PC-3 (cell line): ENCODE measurements at regions not wholly inside any gene's neighbourhood (a gene's known extent, or its start where the extent isn't known, plus 50 kb on each side); places are given as distances from the start of the nearest gene placed in this dataset.
"Not testable (repeated sequence)": the region's sequence is repeated elsewhere in the genome, so short reads cannot be mapped to it uniquely, and the experiment has no call there.

ENCODE experiments used
- ATAC-seq: fragments of 200-7000 bp; cut with Tn5 transposase; 2 replicates; pipeline ENCODE4 v1.9.1; 2020; ENCODE audit warnings: mild to moderate bottlenecking, moderate library complexity
- BruUV-seq: library from RNA; stranded (reverse); fragments of 400-500 nt; replicated peaks from 2 replicates; lab custom pipeline; 2021; lab: Mats Ljungman, UMichigan
- CTCF ChIA-PET: fragments of 300-600 bp; sonication (Branson Sonifier 250); formaldehyde crosslinking; loops from one replicate; lab custom pipeline; 2022; ENCODE audit warnings: antibody characterized with exemption; lab: Charles Lee
- POLR2A ChIA-PET: fragments of 300-600 bp; sonication (Branson Sonifier 250); formaldehyde crosslinking; loops from one replicate; lab custom pipeline; 2022; ENCODE audit warnings: antibody characterized with exemption; ENCODE audit not compliant: unreplicated experiment; lab: Charles Lee
- DNase-seq: peaks from one replicate; pipeline ENCODE4 v3.0.0-alpha.2; 2015
- H2AFZ ChIP-seq: fragments of 300-600 bp; sonication (generic); 2 replicates; pipeline ENCODE4 v1.6.0; 2016; ENCODE audit warnings: antibody characterized with exemption, low read length
- H3F3A ChIP-seq: fragments of 300-600 bp; sonication (generic); one replicate; pipeline ENCODE4 v1.6.0; 2017; ENCODE audit warnings: antibody characterized with exemption, low read length, control low read depth, mild to moderate bottlenecking; ENCODE audit not compliant: unreplicated experiment
- H3K27ac ChIP-seq: fragments of 300-600 bp; sonication (generic); 2 replicates; pipeline ENCODE4 v1.5.1; 2016; ENCODE audit warnings: mild to moderate bottlenecking, low read length
- H3K27me3 ChIP-seq: fragments of 300-600 bp; sonication (generic); 2 replicates; pipeline ENCODE4 v1.6.1; 2016; ENCODE audit warnings: low read length, mixed read lengths
- H3K36me3 ChIP-seq: fragments of 300-600 bp; sonication (generic); 2 replicates; pipeline ENCODE4 v1.6.1; 2016; ENCODE audit warnings: low read depth, mixed run types, low read length, mixed read lengths
- H3K4me1 ChIP-seq: fragments of 300-600 bp; sonication (generic); 2 replicates; pipeline ENCODE4 v1.5.1; 2016; ENCODE audit warnings: low read length; ENCODE audit not compliant: insufficient read depth
- H3K4me2 ChIP-seq: fragments of 300-600 bp; sonication (generic); 2 replicates; pipeline ENCODE4 v1.6.0; 2016; ENCODE audit warnings: low read length
- H3K4me3 ChIP-seq: fragments of 300-600 bp; sonication (generic); 2 replicates; pipeline ENCODE4 v1.5.1; 2016; ENCODE audit warnings: mild to moderate bottlenecking, low read length, mixed read lengths
- H3K79me2 ChIP-seq: fragments of 300-600 bp; sonication (generic); 2 replicates; pipeline ENCODE4 v1.6.1; 2017; ENCODE audit warnings: low read length, mixed read lengths
- H3K9ac ChIP-seq: fragments of 300-600 bp; sonication (generic); 2 replicates; pipeline ENCODE4 v1.6.0; 2016; ENCODE audit warnings: mild to moderate bottlenecking, low read length
- H3K9me2 ChIP-seq: fragments of 300-600 bp; sonication (generic); replicated peaks from 2 replicates; pipeline ENCODE4 v1.6.1; 2016; ENCODE audit warnings: mixed run types, low read length, mixed read lengths
- H3K9me3 ChIP-seq: fragments of 300-600 bp; sonication (generic); 2 replicates; pipeline ENCODE4 v1.6.1; 2016; ENCODE audit warnings: low read length, mixed read lengths
- H4K20me1 ChIP-seq: fragments of 300-600 bp; sonication (generic); 2 replicates; pipeline ENCODE4 v1.6.1; 2016; ENCODE audit warnings: low read length, mixed read lengths
- CTCF ChIP-seq: fragments of 300-600 bp; sonication (generic); conservative IDR thresholded peaks from 2 replicates; pipeline ENCODE4 v1.5.1; 2017; ENCODE audit warnings: antibody characterized with exemption, low read depth, mild to moderate bottlenecking, low read length
- EZH2 ChIP-seq: fragments of 300-600 bp; sonication (generic); IDR thresholded peaks from one replicate; pipeline ENCODE4 v1.6.1; 2017; ENCODE audit warnings: antibody characterized with exemption, mild to moderate bottlenecking, low read length; ENCODE audit not compliant: unreplicated experiment
- EZH2phosphoT487 ChIP-seq: fragments of 300-600 bp; sonication (generic); IDR thresholded peaks from 2 replicates; pipeline ENCODE4 v1.6.1; 2018; ENCODE audit warnings: mild to moderate bottlenecking, antibody characterized with exemption, low read length, borderline replicate concordance
- intact Hi-C: fragments of 100-400 bp; cut with micrococcal nuclease; formaldehyde crosslinking; loops from 2 replicates; pipeline ENCODE4 v1.9.0; 2023

GRCh38 chr5:164518067-164518740 is 1012.8 kb downstream of the MAT2B start:
- Histone ChIP-seq H3F3A (no peaks in the 10 kb centered on the region), H3K79me2 (no peaks in the 10 kb centered on the region), H3K27ac (no peak overlapping the region), H3K9me2 (no peaks in the 10 kb centered on the region), H3K4me2 (no peak overlapping the region), H3K27me3 (no peaks in the 10 kb centered on the region), H3K36me3 (no peaks in the 10 kb centered on the region), H2AFZ (no peak overlapping the region), H3K9ac (no peak overlapping the region), H3K9me3 (no peaks in the 10 kb centered on the region), H3K4me3 (no peak overlapping the region), H4K20me1 (no peaks in the 10 kb centered on the region), H3K4me1 (no peaks in the 10 kb centered on the region)
- DNase-seq, result no peak
- CTCF ChIA-PET, result no interaction called here
- POLR2A ChIA-PET, result no interaction called here
- no peak for ATAC-seq
- TF ChIP-seq CTCF, result no peak
- no peak for TF ChIP-seq EZH2phosphoT487
- intact Hi-C loops, result no loop called here
- BruUV-seq, result no TSS peak

DNA sequence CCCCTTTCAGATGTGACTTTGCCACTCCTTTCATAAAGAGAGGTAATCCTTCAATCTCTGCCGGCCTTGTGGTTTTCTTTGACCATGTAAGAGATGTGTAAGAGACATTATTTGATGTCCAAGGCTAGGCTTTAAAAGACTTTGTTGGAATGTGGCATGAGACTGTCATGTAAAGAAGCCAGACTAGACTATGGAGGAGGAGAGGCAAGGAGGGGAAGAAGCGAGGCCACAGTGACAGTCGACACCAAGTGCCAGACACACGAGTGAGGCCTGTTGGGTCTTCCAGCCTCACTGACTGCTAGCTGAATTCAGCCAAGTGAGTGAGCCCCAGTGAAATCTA is 1013.3 kb downstream of the MAT2B start:
- TF ChIP-seq CTCF (no peak), EZH2phosphoT487 (no peak), EZH2 (no peak)
- Histone ChIP-seq H3K36me3 (no peaks in the 10 kb centered on the region), H3K79me2 (no peaks in the 10 kb centered on the region), H3K9me3 (no peaks in the 10 kb centered on the region), H3F3A (no peaks in the 10 kb centered on the region), H3K9ac (no peak overlapping the region), H3K9me2 (no peaks in the 10 kb centered on the region), H3K4me2 (no peak overlapping the region), H3K27me3 (no peaks in the 10 kb centered on the region), H3K27ac (no peak overlapping the region), H4K20me1 (no peaks in the 10 kb centered on the region), H3K4me3 (no peak overlapping the region), H3K4me1 (no peaks in the 10 kb centered on the region), H2AFZ (no peak overlapping the region)
- intact Hi-C loops, result no loop called here
- no TSS peak for BruUV-seq
- CTCF ChIA-PET, result no interaction called here
- POLR2A ChIA-PET, result no interaction called here
- DNase-seq, result no peak
- no peak for ATAC-seq

DNA sequence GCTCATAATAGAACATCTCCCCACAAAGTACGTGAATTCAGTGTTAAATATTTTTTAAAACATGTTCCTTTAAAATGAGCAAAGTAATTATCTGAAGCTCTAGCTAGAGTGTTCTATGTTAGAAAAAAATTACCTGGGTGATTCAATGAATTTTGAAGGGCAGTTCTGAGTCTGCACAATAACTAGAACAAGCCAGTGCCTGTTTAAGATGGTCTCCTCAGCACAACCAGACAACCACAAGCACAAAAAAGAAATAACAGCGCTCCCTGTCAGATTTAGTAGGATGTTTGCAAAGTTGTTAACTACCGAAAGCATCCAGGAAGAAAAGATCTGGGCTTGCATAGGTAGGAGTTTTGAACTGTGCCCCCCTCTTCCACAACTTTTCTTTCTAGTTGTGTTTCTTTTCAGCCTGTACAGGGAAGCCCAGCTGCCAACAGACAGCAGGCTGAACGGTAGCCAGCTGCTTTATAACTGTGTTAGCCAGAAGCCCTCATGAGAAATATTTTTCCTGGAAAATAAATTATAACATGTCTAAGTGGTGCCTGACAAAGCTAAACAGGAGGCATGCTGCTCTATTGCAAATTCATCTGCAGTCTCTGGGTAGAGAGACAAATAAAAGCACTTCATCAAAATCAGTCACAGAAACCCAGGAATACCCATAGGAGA is 1026.9 kb downstream of the MAT2B start:
- Histone ChIP-seq H3K9ac (no peak overlapping the region), H3F3A (no peaks in the 10 kb centered on the region), H3K79me2 (no peaks in the 10 kb centered on the region), H3K4me3 (no peak overlapping the region), H3K36me3 (no peaks in the 10 kb centered on the region), H3K9me2 (no peaks in the 10 kb centered on the region), H3K9me3 (no peaks in the 10 kb centered on the region), H3K27ac (no peak overlapping the region), H3K4me2 (no peak overlapping the region), H2AFZ (no peak overlapping the region), H3K27me3 (no peaks in the 10 kb centered on the region), H3K4me1 (no peaks in the 10 kb centered on the region), H4K20me1 (no peaks in the 10 kb centered on the region)
- ATAC-seq, result no peak
- no peak for DNase-seq
- intact Hi-C loops, result no loop called here
- BruUV-seq, result no TSS peak
- CTCF ChIA-PET, result no interaction called here
- no peak for TF ChIP-seq CTCF
- no peak for TF ChIP-seq EZH2phosphoT487
- TF ChIP-seq EZH2, result no peak
- POLR2A ChIA-PET, result no interaction called here

DNA sequence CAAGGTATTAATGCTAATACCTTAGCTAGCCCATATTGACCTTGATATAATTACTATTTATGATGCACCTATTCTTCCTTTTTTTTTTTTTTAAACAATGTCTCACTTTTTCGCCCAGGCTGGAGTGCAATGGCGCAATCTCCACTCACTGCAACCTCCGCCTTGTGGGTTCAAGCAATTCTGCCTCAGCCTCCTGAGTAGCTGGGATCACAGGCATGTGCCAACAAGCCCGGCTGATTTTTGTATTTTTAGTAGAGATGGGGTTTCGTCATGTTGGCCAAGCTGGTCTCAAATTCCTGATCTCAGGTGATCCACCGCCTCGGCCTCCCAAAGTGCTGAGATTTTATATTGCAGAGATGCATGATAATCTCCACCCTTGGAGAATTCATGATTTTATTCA is 1028.0 kb downstream of the MAT2B start:
- CTCF ChIA-PET, BruUV-seq, H3K27ac ChIP-seq, POLR2A ChIA-PET, DNase-seq, H4K20me1 ChIP-seq, H3K4me2 ChIP-seq, H3K79me2 ChIP-seq, H3F3A ChIP-seq, H3K27me3 ChIP-seq, H3K9me3 ChIP-seq, ATAC-seq, H3K9me2 ChIP-seq, H3K36me3 ChIP-seq, H2AFZ ChIP-seq, H3K9ac ChIP-seq, intact Hi-C loops, H3K4me3 ChIP-seq, H3K4me1 ChIP-seq: not testable (repeated sequence)
